HAP-1 (cell line): ENCODE measurements at regions not wholly inside any gene's neighbourhood (a gene's known extent, or its start where the extent isn't known, plus 50 kb on each side); places are given as distances from the start of the nearest gene placed in this dataset.
"Not testable (repeated sequence)": the region's sequence is repeated elsewhere in the genome, so short reads cannot be mapped to it uniquely, and the experiment has no call there.

ENCODE experiments used
- DNase-seq, 2 experiments: peaks; one replicate each; pipeline ENCODE4 v3.0.0-alpha.2; 2016 to 2020; ENCODE audit warnings: low spot score in 2 of 2
- H3K27me3 ChIP-seq: fragments of 250-450 bp; sonication (Bioruptor Pico); 2 replicates; pipeline ENCODE4 v1.5.1; 2020; ENCODE audit warnings: low read depth, mild to moderate bottlenecking, moderate library complexity
- H3K36me3 ChIP-seq: fragments of 250-450 bp; sonication (Bioruptor Pico); replicated peaks from 2 replicates; pipeline ENCODE4 v1.5.1; 2020; ENCODE audit warnings: mild to moderate bottlenecking
- H3K4me1 ChIP-seq: fragments of 250-450 bp; sonication (Bioruptor Pico); 2 replicates; pipeline ENCODE4 v1.5.1; 2020; ENCODE audit warnings: mild to moderate bottlenecking
- H3K4me3 ChIP-seq: fragments of 250-450 bp; sonication (Bioruptor Pico); 2 replicates; pipeline ENCODE4 v1.5.1; 2020; ENCODE audit warnings: mild to moderate bottlenecking, moderate library complexity
- H3K9me3 ChIP-seq: fragments of 250-450 bp; sonication (Bioruptor Pico); 2 replicates; pipeline ENCODE4 v1.5.1; 2020; ENCODE audit warnings: mild to moderate bottlenecking, moderate library complexity
- in situ Hi-C: fragments of 300-500 bp; cut with MboI; formaldehyde crosslinking; loops from 3 replicates; pipeline ENCODE4 v1.14.3; 2020; ENCODE audit warnings: low sequenced_read_pairs, inconsistent platforms, mixed read lengths

GRCh38 chr13:89066868-89067466 lies 1395.8 kb downstream of the SLITRK5 start:
- Histone ChIP-seq H3K4me1 (no peaks in the 10 kb centered on the region), H3K9me3 (no peaks in the 10 kb centered on the region; the same call in 1 of the 2 replicates), H3K27me3 (no peaks in the 10 kb centered on the region), H3K4me3 (no peak overlapping the region), H3K36me3 (no peaks in the 10 kb centered on the region)
- DNase-seq = peak; percentile 7 to 17
- in situ Hi-C loops = no loop called here

- no peaks in the 10 kb centered on the region; the same call in 1 of the 2 replicates for H3K9me3 ChIP-seq
- H3K4me3 ChIP-seq = no peak overlapping the region
- in situ Hi-C loops = no loop called here
- H3K27me3 ChIP-seq = no peaks in the 10 kb centered on the region
- H3K4me1 ChIP-seq = no peaks in the 10 kb centered on the region
- DNase-seq = no peak
- no peaks in the 10 kb centered on the region for H3K36me3 ChIP-seq
Measured at GRCh38 chr13:89072979-89073378, 1401.8 kb downstream of the SLITRK5 start.

- in situ Hi-C loops = no loop called here
- Histone ChIP-seq H3K27me3 (no peaks in the 10 kb centered on the region), H3K9me3 (no peaks in the 10 kb centered on the region), H3K36me3 (no peaks in the 10 kb centered on the region), H3K4me1 (no peaks in the 10 kb centered on the region), H3K4me3 (no peak overlapping the region)
- DNase-seq = no peak
Measured at GRCh38 chr13:89076622-89077021, 1405.5 kb downstream of the SLITRK5 start.

GRCh38 chr13:89082623-89083022 lies 1411.5 kb downstream of the SLITRK5 start:
- Histone ChIP-seq H3K36me3 (no peaks in the 10 kb centered on the region), H3K27me3 (no peaks in the 10 kb centered on the region), H3K9me3 (no peaks in the 10 kb centered on the region; the same call in 1 of the 2 replicates), H3K4me1 (no peaks in the 10 kb centered on the region), H3K4me3 (no peak overlapping the region)
- DNase-seq = no peak
- in situ Hi-C loops = no loop called here

GRCh38 chr13:89088107-89088506 lies 1416.9 kb downstream of the SLITRK5 start:
- H3K36me3 ChIP-seq, H3K4me1 ChIP-seq, in situ Hi-C loops, H3K4me3 ChIP-seq, H3K9me3 ChIP-seq, H3K27me3 ChIP-seq, DNase-seq: not testable (repeated sequence)

- Histone ChIP-seq H3K4me3 (no peak overlapping the region), H3K9me3 (no peaks in the 10 kb centered on the region), H3K4me1 (no peaks in the 10 kb centered on the region), H3K27me3 (no peaks in the 10 kb centered on the region), H3K36me3 (no peaks in the 10 kb centered on the region)
- DNase-seq = no peak
- in situ Hi-C loops = no loop called here
Measured at GRCh38 chr13:89097994-89098393, 1426.8 kb downstream of the SLITRK5 start.

GRCh38 chr13:89113744-89114143 lies 1442.6 kb downstream of the SLITRK5 start:
- H3K27me3 ChIP-seq = no peaks in the 10 kb centered on the region

GRCh38 chr13:89115307-89115706 lies 1444.1 kb downstream of the SLITRK5 start:
- DNase-seq = no peak
- H3K36me3 ChIP-seq = no peaks in the 10 kb centered on the region
- no peaks in the 10 kb centered on the region for H3K4me1 ChIP-seq
- H3K4me3 ChIP-seq = no peak overlapping the region
- H3K9me3 ChIP-seq = no peaks in the 10 kb centered on the region
- in situ Hi-C loops = no loop called here
- H3K27me3 ChIP-seq = no peaks in the 10 kb centered on the region

More at GRCh38 chr13:89113744-89114143, 1442.6 kb downstream of the SLITRK5 start:
- no peaks in the 10 kb centered on the region for H3K9me3 ChIP-seq
- no peak for DNase-seq
- no peak overlapping the region for H3K4me3 ChIP-seq
- H3K36me3 ChIP-seq = no peaks in the 10 kb centered on the region
- in situ Hi-C loops = no loop called here
- no peaks in the 10 kb centered on the region for H3K4me1 ChIP-seq

GRCh38 chr13:89136678-89137077 lies 1465.5 kb downstream of the SLITRK5 start:
- no peak overlapping the region for H3K4me3 ChIP-seq
- no peak for DNase-seq
- H3K9me3 ChIP-seq = no peaks in the 10 kb centered on the region
- H3K36me3 ChIP-seq = no peaks in the 10 kb centered on the region
- no peaks in the 10 kb centered on the region for H3K4me1 ChIP-seq
- in situ Hi-C loops = no loop called here
- H3K27me3 ChIP-seq = no peaks in the 10 kb centered on the region

GRCh38 chr13:89150362-89150761 lies 1479.2 kb downstream of the SLITRK5 start:
- in situ Hi-C loops = no loop called here
- Histone ChIP-seq H3K36me3 (no peaks in the 10 kb centered on the region), H3K27me3 (no peaks in the 10 kb centered on the region), H3K9me3 (no peaks in the 10 kb centered on the region), H3K4me1 (no peaks in the 10 kb centered on the region), H3K4me3 (no peak overlapping the region)
- DNase-seq = no peak

- in situ Hi-C loops = no loop called here
- H3K9me3 ChIP-seq = no peaks in the 10 kb centered on the region
- no peaks in the 10 kb centered on the region for H3K4me1 ChIP-seq
- DNase-seq = no peak
- no peak overlapping the region for H3K4me3 ChIP-seq
- H3K27me3 ChIP-seq = no peaks in the 10 kb centered on the region
- H3K36me3 ChIP-seq = no peaks in the 10 kb centered on the region
Measured at GRCh38 chr13:89153941-89154340, 1482.8 kb downstream of the SLITRK5 start.

- Histone ChIP-seq H3K9me3 (no peaks in the 10 kb centered on the region), H3K4me3 (no peak overlapping the region), H3K4me1 (no peaks in the 10 kb centered on the region), H3K36me3 (no peaks in the 10 kb centered on the region), H3K27me3 (no peaks in the 10 kb centered on the region)
- DNase-seq = no peak
- in situ Hi-C loops = no loop called here
Measured at GRCh38 chr13:89163096-89163495, 1491.9 kb downstream of the SLITRK5 start.

GRCh38 chr13:89165685-89166084 lies 1494.5 kb downstream of the SLITRK5 start:
- no peak for DNase-seq
- in situ Hi-C loops = no loop called here

GRCh38 chr13:89169951-89170350 lies 1498.8 kb downstream of the SLITRK5 start:
- Histone ChIP-seq H3K9me3 (no peaks in the 10 kb centered on the region), H3K4me1 (no peaks in the 10 kb centered on the region), H3K36me3 (no peaks in the 10 kb centered on the region), H3K27me3 (no peaks in the 10 kb centered on the region), H3K4me3 (no peak overlapping the region)
- in situ Hi-C loops = no loop called here
- no peak for DNase-seq

More at GRCh38 chr13:89165685-89166084, 1494.5 kb downstream of the SLITRK5 start:
- no peaks in the 10 kb centered on the region for H3K27me3 ChIP-seq
- H3K36me3 ChIP-seq = no peaks in the 10 kb centered on the region
- H3K4me3 ChIP-seq = no peak overlapping the region
- H3K9me3 ChIP-seq = no peaks in the 10 kb centered on the region
- H3K4me1 ChIP-seq = no peaks in the 10 kb centered on the region

GRCh38 chr13:89181041-89181440 lies 1509.9 kb downstream of the SLITRK5 start:
- Histone ChIP-seq H3K4me3 (no peak overlapping the region), H3K4me1 (no peaks in the 10 kb centered on the region), H3K9me3 (no peaks in the 10 kb centered on the region), H3K27me3 (no peaks in the 10 kb centered on the region), H3K36me3 (no peaks in the 10 kb centered on the region)
- no peak for DNase-seq
- in situ Hi-C loops = no loop called here
